ENCODE measurements at regions not wholly inside any gene's neighbourhood (a gene's known extent, or its start where the extent isn't known, plus 50 kb on each side); places are given as distances from the start of the nearest gene placed in this dataset.
"Not testable (repeated sequence)": the region's sequence is repeated elsewhere in the genome, so short reads cannot be mapped to it uniquely, and the experiment has no call there.

DNA sequence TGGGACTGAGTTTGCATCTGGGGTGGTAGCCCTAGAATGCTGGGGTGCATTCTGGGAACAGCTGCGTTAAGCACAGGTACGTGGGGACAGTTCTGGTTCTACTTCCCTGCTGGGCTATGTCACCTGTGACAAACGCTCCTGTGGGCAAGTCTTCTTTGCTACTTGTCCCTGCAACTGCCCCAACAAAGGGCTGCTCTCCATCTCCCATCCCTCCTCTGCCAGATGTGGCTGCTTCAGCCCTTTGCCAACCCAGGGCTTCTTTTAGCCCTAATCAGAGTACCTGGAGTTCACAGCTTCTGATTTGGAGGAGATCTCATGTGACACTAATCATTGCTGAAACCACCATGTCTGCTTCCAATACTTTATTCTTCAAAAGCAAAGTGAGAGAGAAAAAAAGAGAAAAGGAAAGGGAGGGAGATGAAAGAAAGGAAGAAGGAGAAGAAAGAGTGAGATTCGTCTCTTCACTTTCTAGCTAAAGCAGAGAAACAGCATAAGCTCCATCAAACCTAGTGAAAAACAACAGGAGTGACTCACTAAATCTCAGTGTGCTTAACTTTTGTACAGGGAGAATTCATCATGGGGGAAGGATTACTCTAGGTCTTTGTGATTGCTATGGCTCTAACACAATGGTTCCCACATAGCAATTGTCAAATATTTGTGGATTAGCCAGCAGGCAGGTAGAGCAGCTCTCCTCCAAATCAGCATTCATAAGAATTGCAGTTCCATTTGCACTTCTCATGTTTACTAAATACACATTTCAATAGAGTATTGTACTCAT, 174.8 kb downstream of the LRIG3 start:
- DNase-seq (ENCODE audit: low spot score): no peak

- DNase-seq (ENCODE audit: low spot score): no peak
Observed at GRCh38 chr12:58747533-58747932, 172.8 kb downstream of the LRIG3 start.

GRCh38 chr12:58750484-58750883, 169.8 kb downstream of the LRIG3 start:
- DNase-seq (ENCODE audit: low spot score): no peak

DNA sequence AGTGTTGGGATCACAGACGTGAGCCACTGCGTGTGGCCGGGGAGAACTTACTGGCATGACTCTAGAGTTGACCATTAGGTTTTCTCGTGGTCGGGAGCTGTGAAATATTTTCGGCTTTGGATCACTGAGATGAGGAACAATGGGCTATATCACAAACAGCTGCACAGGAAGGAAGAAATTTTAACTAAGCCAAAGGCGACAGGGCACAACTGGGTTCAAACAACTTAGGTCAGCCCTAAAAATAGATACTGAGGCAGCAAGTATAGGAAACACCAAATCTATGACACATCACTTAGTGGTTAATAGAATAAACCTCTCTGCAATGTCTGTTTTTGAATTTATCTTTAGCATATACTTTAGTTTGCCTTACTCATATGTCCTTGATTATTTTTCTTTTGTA, 162.9 kb downstream of the LRIG3 start:
- DNase-seq (ENCODE audit: low spot score): no peak

GRCh38 chr12:58759745-58760144, 160.6 kb downstream of the LRIG3 start:
- DNase-seq (ENCODE audit: low spot score): not testable (repeated sequence)

DNA sequence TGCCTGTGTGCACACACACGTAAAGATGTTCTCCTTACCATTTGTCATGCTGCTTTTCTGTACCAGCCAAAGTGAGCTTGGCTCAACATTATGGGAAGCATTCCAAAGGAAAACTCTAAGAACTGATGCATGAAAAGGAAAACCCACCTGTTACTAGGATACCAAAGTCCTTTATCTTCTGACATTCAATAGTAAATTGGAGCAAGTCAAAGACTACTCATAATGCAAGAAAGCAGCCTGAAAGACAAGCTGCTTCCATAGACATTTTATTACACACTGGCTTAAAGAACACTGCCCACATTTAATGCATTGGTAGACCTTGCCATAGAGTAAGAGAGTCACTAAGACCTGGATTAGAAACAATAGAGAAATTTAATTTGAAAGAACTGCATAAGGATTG, 159.0 kb downstream of the LRIG3 start:
- DNase-seq (ENCODE audit: low spot score): no peak

GRCh38 chr12:58764100-58764953, 156.0 kb downstream of the LRIG3 start:
- no peak for DNase-seq (ENCODE audit: low spot score)

- DNase-seq (ENCODE audit: low spot score): no peak
Observed at GRCh38 chr12:58765076-58765475, 155.2 kb downstream of the LRIG3 start.

DNA sequence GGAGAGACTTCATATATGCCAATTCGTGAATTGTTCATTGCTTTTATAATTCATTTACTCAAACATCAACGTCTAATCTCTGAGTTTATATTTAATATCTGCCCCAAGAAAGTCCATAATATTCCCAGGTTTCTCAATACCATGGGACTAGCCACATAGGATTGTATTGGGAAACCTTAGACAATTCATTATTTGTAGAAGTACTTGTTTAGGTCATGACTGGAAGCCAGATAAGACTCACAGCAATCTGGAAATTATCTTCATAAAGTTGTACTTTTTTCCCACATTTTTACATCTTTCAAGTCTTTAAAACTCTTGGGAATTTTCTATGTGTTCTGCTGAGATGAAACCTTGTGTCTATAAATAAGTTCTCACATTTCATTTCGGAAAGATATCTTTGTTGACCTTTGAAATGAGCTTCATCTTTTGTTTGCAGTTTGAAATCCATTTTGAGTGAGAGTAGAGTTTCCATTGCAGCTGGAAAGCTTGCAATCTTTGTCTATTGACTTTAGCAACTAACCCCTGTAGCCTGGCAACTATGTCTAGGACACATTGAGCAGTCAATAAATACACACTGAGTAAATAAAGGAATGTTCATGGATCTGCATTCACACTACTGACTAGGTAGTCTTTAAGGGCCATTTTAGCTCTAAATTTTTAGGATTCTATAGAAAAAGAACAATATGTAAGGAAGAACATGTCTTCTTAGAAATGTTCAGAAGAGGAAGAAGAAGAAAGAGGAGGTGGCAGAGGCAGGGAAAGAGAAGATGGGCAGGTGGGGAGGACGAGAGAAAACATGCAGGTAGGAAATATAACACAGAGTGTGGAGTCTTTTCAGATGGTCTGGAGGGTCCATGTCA, 154.4 kb downstream of the LRIG3 start:
- DNase-seq (ENCODE audit: low spot score): no peak

DNA sequence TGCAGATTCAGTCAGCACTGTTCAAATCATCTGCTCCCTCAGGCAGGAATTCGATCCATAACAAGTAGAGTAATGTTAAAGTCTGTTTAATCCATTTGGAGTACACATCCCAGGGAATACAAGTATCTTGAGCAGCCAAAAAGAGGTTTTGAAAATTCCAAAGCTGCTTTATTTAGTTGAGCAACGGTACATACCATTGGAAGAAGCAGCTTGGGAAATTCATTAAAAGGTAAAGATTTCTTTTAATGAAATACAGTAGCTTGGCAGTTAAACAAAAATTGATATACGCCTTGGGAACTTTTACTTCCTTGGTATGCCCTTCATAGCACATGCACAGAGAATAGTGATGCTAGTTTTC, 153.8 kb downstream of the LRIG3 start:
- no peak for DNase-seq (ENCODE audit: low spot score)

GRCh38 chr12:58767496-58767895, 152.8 kb downstream of the LRIG3 start:
- DNase-seq (ENCODE audit: low spot score): no peak

DNA sequence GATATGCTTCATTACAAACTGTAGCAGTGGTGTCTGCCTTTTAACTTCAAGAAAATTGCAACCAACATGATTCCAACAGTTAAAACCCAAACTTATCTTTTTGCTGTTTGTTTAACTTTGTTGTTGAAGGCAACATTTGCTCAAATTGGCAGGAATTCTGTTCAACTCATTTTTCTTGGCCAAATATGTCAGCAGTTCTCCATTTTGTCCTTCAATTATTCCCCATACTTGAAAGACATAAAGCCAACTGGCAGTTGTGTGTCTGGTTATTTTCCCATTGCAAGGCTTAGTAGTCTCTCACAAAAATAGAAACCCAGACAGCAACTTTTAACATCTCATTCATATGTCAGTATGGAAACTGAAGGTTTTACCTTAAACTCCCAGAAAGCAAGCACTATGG, 146.3 kb downstream of the LRIG3 start:
- DNase-seq (ENCODE audit: low spot score): no peak

DNA sequence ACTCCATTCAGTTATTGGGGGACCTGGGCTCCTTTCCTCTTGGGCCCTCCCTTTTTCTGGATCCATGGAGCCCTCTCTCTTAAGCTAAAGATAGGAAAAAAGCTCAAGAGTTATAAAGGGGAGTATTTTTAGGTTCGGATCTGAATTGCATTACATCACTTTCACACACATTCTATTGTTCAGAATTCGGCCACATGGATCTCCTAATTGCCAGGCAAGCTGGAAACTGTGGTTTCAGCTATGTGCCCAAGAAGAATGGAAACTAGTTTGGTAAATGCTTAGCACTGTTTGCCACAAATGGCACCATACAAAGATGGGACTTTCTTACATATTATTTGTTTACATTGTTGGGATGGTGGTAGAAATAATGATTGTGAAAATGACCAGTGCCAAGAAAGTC, 145.6 kb downstream of the LRIG3 start:
- DNase-seq (ENCODE audit: low spot score): no peak

- no peak for DNase-seq (ENCODE audit: low spot score)
Observed at GRCh38 chr12:58775396-58775795, 144.9 kb downstream of the LRIG3 start.

DNA sequence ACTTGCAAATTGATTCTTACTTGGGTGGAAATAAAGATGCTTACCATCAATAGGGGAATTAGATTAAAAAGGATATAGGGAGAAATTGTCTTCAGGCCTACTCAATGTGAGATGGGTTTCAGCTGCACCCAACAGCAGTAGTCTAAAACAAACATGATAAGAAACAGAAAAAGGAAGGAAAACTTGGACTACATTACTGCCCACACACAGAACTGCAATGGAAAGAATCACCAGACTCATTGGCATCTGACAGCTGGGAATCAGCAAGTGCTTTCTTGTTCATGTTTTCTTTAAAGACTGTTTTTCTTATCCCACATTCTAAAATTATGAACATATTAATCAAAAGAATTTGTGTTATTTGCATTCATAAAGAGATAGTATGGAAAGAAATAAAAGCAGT, 144.2 kb downstream of the LRIG3 start:
- no peak for DNase-seq (ENCODE audit: low spot score)

DNA sequence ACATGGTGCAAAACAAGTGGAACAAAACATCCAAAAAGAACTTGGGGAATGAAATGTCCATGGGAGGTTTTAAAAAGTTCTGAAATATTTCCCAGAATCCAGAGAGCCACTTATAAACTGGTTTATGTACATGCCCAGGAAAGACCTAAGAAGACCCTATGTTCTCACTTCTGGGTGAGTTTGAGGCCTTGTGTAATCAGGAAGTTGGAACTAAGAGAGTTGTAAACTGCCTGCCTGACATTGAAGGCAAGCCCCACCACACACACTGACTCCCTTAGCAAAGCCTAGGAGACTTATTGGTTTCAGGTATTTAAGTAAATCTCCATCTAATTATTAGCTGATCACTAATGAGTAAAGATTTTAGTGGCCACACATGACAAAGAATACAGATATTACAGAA, 142.5 kb downstream of the LRIG3 start:
- no peak for DNase-seq (ENCODE audit: low spot score)

GRCh38 chr12:58781609-58782008, 138.7 kb downstream of the LRIG3 start:
- no peak for DNase-seq (ENCODE audit: low spot score)

DNA sequence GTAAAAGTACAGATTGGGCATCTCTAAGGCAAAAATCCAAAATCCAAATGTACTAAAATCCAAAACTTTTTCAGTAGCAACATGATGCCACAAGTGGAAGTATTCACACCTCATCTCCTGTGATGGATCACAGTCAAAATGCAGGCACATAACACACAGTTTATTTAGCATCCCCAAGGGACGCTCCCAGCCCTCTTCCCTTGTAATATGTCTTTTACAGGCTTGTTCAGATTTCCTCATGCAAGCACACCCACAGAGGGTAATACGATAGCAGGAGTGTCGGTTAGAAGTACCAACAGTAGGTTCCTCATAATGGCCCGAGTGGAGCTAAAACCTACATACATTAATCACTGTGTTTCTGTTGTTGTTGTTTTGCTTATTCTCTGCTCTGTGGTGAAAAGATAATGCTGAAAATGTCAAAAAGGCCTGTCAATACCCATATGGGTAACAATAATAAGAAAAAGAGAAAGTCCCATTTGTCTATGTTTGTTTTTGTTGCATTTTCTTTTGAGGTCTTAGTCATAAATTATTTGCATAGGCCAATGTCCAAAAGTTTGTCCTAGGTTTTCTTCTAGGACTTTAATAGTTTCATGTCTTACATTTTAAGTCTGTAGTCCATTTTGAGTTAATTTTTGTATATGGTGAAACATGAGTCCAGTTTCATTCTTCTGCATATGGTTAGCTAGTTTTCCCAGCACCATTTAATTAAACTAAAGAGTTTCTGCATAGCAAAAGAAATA, 133.1 kb downstream of the LRIG3 start:
- DNase-seq (ENCODE audit: low spot score): no peak

DNA sequence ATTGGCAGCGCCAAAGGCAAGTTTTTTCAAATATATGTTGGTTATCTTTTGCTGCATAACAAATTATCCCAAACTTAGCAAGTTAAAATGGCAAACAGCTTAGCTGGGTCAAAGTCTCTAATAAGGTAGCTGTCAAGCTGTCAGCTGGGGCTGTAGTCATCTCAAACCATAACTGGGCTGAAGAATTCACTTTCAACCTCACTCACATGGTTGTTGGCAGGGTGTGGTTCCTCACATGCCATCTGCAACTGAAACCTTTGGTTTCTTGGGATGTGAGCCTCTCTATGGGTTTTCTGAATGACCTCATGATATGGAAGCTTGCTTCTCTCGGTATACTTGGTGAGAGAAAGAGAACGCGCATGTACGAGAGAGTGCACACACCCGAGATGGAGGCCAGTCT, 125.4 kb downstream of the LRIG3 start:
- no peak for DNase-seq (ENCODE audit: low spot score)

GRCh38 chr12:58795825-58796224, 124.5 kb downstream of the LRIG3 start:
- DNase-seq (ENCODE audit: low spot score): no peak

- DNase-seq (ENCODE audit: low spot score): no peak
Observed at GRCh38 chr12:58801986-58802385, 118.3 kb downstream of the LRIG3 start.

DNA sequence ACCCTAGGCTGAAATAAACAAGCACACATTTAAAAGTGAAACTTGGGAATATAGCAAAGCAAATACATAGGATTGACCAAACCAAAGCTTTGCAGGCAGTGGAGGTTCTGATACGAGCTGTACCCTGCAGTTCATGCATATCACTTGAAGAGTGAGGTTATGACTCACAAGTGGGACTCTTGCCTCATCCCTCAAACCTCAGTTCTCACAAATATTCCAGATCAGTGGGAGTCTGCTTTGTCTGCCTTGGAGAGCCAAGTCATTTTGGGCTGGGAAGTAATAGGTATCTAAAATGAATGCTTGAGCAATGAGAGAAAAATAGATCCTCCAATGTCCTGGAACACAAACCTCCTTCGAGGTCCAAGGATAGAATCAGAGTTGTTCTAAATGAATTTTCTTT, 116.4 kb downstream of the LRIG3 start:
- DNase-seq (ENCODE audit: low spot score): no peak
